PFSK-1 (cell line): ENCODE measurements at regions not wholly inside any gene's neighbourhood (a gene's known extent, or its start where the extent isn't known, plus 50 kb on each side); places are given as distances from the start of the nearest gene placed in this dataset.

Experiments
- POLR2AphosphoS5 ChIP-seq: IDR thresholded peaks from 2 replicates; pipeline ENCODE4 v1.6.1; 2012; ENCODE audit warnings: low read depth, mild to moderate bottlenecking, control low read depth, low read length, moderate library complexity
- SIN3A ChIP-seq: IDR thresholded peaks from 2 replicates; pipeline ENCODE4 v1.6.1; 2012; ENCODE audit warnings: mild to moderate bottlenecking, low read length, moderate library complexity, borderline replicate concordance; ENCODE audit not compliant: insufficient read depth

DNA sequence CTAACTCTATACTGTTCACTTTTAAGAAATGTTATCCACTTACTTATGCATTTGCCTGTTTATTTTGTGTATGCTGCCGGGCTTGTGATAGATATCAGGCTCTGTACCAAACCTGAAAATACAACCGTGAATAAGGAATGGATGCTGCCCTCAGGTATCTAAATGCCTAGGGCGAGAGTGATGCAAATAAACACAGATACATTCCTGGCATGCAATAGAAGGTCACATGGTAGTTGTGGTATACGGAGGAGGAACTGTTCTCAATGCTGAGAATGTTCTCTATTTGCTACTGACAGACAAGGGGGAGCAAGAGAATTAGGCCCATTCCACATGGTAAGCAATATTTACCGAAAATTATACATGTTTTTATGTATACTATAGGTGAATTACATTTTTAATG lies 227.8 kb downstream of the ICE1 start:
- no peak for TF ChIP-seq SIN3A
- TF ChIP-seq POLR2AphosphoS5: no peak
